NCI-H345 treated with DMSO at 0.1 percent for 48 hours (cell line): ENCODE measurements at regions not wholly inside any gene's neighbourhood (a gene's known extent, or its start where the extent isn't known, plus 50 kb on each side); places are given as distances from the start of the nearest gene placed in this dataset.

ENCODE experiments used
- DNase-seq: peaks from one replicate; lab custom pipeline; 2025; ENCODE audit not compliant: unreplicated experiment; lab: John Stamatoyannopoulos, UW

DNA sequence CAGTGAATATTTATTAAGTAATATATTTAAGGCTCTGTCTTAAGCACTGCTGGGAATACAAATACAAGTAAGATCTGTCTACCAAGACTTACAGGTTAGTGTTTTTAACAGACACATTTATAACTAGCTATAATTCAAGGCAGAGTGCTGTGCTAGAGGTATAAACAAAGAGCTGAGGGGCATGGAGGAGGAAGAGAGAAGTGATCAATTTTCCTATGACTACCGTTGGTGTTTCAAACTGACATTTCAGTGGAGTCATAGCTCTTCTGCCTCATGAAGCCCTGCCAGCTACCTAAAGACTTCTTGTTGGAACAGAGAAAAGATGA lies 79.9 kb downstream of the CYB561 start:
- DNase-seq, result no peak

DNA sequence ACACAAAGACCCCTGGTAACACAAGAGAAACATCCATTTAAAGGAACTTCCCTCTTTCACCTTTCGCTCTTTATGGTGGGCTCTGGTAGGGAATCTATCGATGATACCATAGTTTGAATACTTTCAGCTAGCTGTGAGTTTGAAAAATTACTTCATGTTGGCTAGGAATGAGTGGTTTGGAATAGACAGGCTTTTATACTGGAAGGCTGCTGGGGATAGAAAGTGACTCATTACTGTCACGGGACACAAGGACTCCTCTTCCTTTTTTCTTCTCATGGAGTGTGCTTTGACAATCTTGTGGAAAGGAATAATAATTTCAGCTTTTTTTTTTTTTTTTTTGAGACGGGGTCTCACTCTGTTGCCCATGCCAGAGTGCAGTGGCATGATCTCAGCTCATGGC lies 76.9 kb downstream of the CYB561 start:
- no peak for DNase-seq

DNA sequence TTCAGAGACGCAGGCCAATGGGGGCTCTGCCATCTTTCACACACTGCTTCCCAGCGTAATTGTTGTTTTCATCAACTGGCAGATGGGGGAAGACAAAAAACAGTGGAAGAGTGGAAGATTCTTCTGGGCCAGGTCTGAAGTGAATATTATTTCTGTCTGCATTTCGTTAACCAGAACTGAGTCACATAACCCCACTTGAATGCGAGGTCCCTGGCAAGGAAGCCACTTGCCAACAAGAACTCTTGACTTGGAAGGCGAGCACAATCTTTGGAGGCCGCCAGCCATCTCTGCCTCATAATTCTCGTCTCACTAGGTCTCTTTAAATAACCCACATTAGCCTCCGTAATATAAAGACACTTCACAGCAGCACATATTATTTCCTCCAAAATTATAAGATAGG lies 75.4 kb downstream of the CYB561 start:
- no peak for DNase-seq

DNA sequence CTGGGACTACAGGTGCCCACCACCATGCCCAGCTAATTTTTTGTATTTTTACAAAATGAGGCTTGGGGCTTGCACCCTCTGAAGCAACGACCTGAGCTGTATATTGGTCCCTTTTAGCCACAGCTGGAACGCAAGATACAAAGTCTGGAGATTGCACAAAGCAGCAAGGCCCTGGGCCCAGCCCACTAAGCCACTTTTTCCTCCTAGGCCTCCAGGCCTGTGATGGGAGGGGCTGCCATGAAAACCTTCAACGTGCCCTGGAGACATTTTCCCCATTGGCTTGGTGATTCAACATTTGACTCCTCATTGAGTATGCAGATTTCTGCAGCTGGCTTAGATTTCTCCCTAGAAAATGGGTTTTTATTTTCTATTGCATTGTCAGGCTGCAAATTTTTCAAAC lies 69.2 kb downstream of the CYB561 start:
- no peak for DNase-seq

DNA sequence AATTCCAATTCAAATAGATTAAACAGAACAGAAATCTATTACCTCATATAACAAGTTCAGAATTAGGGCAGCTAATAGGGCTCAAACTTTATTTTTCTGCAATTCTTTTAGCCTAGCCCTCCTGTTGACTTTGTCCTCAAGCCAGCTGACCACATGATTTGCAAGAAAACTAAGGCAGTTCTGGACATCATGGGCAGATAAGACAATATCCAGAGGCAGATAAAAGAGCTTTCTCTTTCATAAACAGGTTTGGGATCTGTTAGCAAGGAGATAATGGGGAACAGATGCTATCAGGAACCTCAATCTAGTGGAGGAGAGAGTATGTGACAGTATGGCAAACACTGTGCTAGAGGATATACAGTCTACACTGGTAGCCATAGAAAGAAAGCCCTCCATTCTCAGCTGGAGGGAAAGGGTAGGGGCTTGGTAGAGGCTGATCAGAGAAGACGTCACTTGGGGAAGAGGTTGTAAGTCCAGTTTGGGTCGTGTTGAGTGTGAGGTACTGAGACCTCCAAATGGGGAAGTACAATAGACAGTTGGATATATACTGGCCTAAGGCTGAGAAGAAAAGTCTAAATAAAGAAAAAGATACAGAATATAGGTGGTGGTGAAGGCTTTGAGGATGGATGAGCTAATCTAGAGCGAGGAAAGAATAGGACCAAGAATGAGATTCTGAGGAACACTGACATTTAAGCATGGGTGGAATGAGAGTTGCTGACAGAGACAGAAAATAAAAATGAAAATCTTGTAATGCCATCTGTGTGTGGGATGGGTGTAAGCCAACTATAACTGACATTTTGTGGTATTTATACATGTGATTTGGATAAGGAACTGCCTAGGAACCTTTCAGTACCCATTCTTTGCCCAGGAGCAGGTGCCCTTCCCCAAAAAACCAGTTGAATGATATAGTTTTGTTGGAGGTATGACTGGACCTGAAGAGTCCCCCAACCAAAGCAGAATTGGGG lies 67.4 kb downstream of the CYB561 start:
- no peak for DNase-seq

DNA sequence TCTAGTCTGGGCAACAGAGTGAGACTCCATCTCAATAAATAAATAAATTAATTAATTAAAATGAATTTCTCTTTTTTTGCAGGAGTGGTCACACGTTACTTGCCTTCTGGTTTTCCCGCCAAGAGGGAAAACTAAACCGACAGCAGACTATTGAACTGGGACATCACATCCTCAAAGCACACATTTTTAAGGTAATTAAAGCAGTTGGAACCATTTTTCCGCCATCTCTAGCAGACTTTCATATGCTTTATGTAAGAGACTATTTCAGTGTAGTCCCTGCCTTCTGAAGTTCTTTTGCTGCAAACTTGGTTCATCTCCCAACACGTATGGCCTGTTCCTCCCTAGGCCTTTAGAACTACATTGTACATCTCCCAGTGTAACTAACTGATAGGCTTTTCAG lies 66.5 kb downstream of the CYB561 start:
- no peak for DNase-seq

DNA sequence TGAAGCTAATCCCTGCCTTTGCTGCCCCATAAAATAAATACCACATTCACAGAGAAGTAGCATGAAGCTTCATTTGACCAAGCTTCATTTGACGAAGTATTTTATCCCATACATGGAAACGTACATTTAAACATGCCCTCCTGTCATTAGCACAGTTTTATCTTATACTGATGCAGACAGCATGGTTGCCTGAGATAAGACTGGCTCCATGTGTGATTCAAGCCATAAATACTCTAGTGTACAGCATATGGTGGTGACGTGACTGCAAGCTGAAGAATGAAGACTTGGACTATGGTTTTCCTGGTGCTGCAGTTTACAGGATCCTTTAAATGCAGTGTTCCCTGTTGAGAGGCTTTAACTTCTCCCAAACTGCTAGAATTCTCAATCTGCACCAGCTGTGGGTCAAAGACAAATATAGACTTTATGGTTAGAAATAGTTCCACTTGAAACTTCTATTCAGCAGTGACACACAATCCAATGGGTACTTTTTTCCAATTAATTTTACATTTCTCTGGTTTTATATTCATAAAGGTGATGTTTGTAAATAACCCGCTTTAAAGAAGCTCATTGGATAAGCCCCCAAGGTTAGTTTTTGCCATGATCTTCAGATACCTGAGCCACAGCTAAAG lies 64.9 kb downstream of the CYB561 start:
- DNase-seq, result no peak

DNA sequence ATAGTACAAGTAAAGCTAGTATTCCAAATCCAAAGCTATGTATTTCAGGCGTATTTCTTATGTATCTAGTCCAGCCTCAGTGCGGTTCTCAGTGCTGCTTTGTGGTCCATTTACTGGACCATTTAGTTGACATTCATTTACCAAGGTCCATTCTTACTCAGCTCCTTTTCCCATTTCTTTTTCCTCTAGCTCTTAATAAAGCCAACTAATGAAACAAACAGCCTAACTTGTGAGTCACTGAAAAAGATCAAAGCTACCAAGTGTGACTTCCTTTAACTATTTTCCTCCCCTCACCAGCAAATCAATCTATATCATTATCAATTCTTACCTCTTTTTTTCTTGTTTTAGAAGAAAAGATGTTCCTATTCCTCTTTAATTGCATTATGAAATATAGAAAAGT lies 64.0 kb downstream of the CYB561 start:
- DNase-seq, result no peak
